Activated naive CD4-positive, alpha-beta T cell treated with anti-CD3 and anti-CD28 coated beads, Interleukin-2, amount 50 U/mL, for 24 hours (primary cell): ENCODE measurements at regions not wholly inside any gene's neighbourhood (a gene's known extent, or its start where the extent isn't known, plus 50 kb on each side); places are given as distances from the start of the nearest gene placed in this dataset.

Experiments
- H3K27ac Mint-ChIP-seq: one replicate; pipeline ENCODE4 v1.8.0; 2021; ENCODE audit warnings: mild to moderate bottlenecking, mixed read lengths
- H3K27me3 Mint-ChIP-seq: one replicate; pipeline ENCODE4 v1.8.0; 2021; ENCODE audit warnings: mixed read lengths
- H3K36me3 Mint-ChIP-seq: one replicate; pipeline ENCODE4 v1.8.0; 2021; ENCODE audit warnings: mixed read lengths
- H3K4me1 Mint-ChIP-seq: one replicate; pipeline ENCODE4 v1.8.0; 2021; ENCODE audit warnings: mixed read lengths
- H3K4me3 Mint-ChIP-seq: one replicate; pipeline ENCODE4 v1.8.0; 2021; ENCODE audit warnings: mild to moderate bottlenecking, mixed read lengths
- H3K9me3 Mint-ChIP-seq: one replicate; pipeline ENCODE4 v1.8.0; 2021; ENCODE audit warnings: mixed read lengths

DNA sequence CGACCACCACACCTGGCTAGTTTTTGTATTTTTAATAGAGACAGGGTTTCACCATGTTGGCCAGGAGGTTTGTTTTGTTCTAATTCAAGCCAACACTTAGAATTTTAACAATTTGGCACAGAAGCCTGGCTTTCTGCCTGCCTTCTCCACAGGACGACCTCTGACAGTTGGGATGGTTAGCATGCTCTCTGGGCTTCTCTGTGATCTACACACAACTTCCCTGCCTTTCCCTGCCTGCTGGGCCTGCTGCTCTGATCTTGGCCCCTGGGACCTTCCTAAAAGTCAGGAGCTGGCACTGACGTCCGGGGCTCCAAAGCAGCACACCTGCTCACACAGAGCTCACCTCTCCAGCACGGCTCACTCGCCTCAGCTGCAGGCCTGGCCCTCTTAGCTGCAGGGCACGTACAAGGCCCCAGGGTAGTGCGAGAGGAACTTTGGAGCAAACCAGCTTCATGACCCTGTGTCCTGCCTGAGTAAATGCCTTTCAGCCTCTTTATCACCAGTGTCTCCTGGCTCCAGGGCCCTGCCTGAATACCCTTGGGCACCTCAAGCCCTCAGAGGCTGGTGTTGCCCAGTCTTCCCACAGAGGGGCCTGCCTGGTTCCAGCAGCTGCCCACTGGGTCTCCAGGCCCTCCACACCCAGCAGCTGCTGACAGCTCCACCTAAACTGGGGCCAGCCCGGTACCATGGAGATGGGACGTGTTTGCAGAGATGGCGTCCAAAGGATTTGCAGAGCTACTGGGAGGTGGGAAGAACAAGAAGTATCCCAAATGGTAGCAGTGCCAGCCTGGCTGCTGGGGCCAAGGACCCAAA is 96.0 kb downstream of the PSMB1 start:
- Mint-ChIP-seq H3K27ac (no peak overlapping the region), H3K36me3 (no peaks in the 10 kb centered on the region), H3K9me3 (no peaks in the 10 kb centered on the region), H3K4me3 (no peak overlapping the region), H3K4me1 (peaks cover 16% of the 10 kb centered on the region), H3K27me3 (peaks cover 4% of the 10 kb centered on the region)
